ENCODE measurements at regions not wholly inside any gene's neighbourhood (a gene's known extent, or its start where the extent isn't known, plus 50 kb on each side); places are given as distances from the start of the nearest gene placed in this dataset.

DNA sequence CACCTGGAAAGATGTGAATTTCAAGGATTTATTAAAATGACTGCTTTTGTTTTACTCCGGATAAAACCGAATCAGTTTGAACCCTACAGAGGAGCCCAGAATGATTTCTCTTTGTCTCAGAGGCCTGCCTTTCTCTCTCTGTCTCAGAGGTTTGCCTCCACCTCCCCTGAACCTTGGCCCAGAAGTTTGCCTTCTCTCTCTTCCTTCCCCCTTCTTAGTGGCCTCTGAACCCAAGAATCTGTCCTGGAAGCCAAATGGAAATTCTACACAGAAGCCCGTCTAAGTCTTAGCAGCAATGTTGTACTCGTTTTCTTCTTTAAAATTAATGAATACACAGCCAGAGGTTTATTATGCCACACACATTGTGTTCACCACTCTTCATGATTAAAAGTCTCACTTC lies 200.7 kb downstream of the SOCS6 start:
- no TSS peak for BruUV-seq (replicated peaks)
- intact Hi-C loops (cut with micrococcal nuclease; ENCODE audit: unreplicated experiment) (loop anchor here (5.0 kb wide), 1 partner anchor 708 kb away; no protein-coding TSS in a partner anchor), in situ Hi-C loops (cut with HindIII; ENCODE audit: extremely low pct_ligation_motif_present, low pct_unique_long_range_greater_than_20kb) (no loop called here)
- DNase-seq (ENCODE audit: low spot score): no peak
- Histone ChIP-seq H3K36me3 (replicated peaks in 1 of 2; ENCODE audit: control insufficient read depth in 1 of 2, insufficient read depth in 2 of 2, low read length in 2 of 2) (no peaks in the 10 kb centered on the region), H3K4me1 (ENCODE audit: insufficient read depth, low read length) (peaks cover 9% of the 10 kb centered on the region), H3K27me3 (ENCODE audit: control insufficient read depth in 1 of 2, insufficient read depth in 2 of 2, low read length in 2 of 2) (peaks cover 0 to 3% of the 10 kb centered on the region in 2 experiments; a peak in 2 of 5 replicates), H3K79me2 (ENCODE audit: insufficient read depth, low read length) (no peaks in the 10 kb centered on the region), H2AFZ (ENCODE audit: low read length) (peak overlapping the region; percentile 66), H4K20me1 (ENCODE audit: insufficient read depth, low read length) (no peaks in the 10 kb centered on the region), H3K4me2 (ENCODE audit: low read depth, low read length) (peak overlapping the region; percentile 69), H3K4me3 (replicated peaks in 1 of 3; ENCODE audit: insufficient read depth in 1 of 3, low read depth in 2 of 3, low read length in 3 of 3) (no peak overlapping the region; a peak in 1 of 6 replicates), H3K9me3 (ENCODE audit: low read length) (no peaks in the 10 kb centered on the region), H3K9ac (ENCODE audit: insufficient read depth, low read depth, low read length) (no peak overlapping the region), H3K27ac (ENCODE audit: extremely low read length, insufficient read depth, low read length) (no peak overlapping the region)
- TF ChIP-seq TP53 (CRISPR knock-in tag; conservative IDR thresholded peaks at IDR 0.05) (no peak), SAFB2 (CRISPR knock-in tag; IDR thresholded peaks at IDR 0.05; ENCODE audit: borderline replicate concordance, low read depth) (no peak), SMAD1 (CRISPR knock-in tag; IDR thresholded peaks at IDR 0.05; ENCODE audit: borderline replicate concordance, low read depth) (no peak), ZSCAN30 (CRISPR knock-in tag; IDR thresholded peaks at IDR 0.05) (no peak), ZNF761 (CRISPR knock-in tag; conservative IDR thresholded peaks at IDR 0.05) (no peak), FOXA1 (IDR thresholded peaks at IDR 0.05) (no peak), FOXA1 (CRISPR knock-in tag; IDR thresholded peaks at IDR 0.05) (no peak), U2AF1 (optimal IDR thresholded peaks at IDR 0.05; ENCODE audit: low read depth, low read length) (no peak), HMG20A (CRISPR knock-in tag; IDR thresholded peaks at IDR 0.05; ENCODE audit: borderline replicate concordance) (no peak)
- TF ChIP-seq, protein P1, sequence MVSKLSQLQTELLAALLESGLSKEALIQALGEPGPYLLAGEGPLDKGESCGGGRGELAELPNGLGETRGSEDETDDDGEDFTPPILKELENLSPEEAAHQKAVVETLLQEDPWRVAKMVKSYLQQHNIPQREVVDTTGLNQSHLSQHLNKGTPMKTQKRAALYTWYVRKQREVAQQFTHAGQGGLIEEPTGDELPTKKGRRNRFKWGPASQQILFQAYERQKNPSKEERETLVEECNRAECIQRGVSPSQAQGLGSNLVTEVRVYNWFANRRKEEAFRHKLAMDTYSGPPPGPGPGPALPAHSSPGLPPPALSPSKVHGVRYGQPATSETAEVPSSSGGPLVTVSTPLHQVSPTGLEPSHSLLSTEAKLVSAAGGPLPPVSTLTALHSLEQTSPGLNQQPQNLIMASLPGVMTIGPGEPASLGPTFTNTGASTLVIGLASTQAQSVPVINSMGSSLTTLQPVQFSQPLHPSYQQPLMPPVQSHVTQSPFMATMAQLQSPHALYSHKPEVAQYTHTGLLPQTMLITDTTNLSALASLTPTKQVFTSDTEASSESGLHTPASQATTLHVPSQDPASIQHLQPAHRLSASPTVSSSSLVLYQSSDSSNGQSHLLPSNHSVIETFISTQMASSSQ (IDR thresholded peaks at IDR 0.05; ENCODE audit: low read depth): no peak
- TF ChIP-seq, protein P1 (CRISPR knock-in tag; IDR thresholded peaks at IDR 0.05; ENCODE audit: borderline replicate concordance): no peak
- TF ChIP-seq, protein P2, sequence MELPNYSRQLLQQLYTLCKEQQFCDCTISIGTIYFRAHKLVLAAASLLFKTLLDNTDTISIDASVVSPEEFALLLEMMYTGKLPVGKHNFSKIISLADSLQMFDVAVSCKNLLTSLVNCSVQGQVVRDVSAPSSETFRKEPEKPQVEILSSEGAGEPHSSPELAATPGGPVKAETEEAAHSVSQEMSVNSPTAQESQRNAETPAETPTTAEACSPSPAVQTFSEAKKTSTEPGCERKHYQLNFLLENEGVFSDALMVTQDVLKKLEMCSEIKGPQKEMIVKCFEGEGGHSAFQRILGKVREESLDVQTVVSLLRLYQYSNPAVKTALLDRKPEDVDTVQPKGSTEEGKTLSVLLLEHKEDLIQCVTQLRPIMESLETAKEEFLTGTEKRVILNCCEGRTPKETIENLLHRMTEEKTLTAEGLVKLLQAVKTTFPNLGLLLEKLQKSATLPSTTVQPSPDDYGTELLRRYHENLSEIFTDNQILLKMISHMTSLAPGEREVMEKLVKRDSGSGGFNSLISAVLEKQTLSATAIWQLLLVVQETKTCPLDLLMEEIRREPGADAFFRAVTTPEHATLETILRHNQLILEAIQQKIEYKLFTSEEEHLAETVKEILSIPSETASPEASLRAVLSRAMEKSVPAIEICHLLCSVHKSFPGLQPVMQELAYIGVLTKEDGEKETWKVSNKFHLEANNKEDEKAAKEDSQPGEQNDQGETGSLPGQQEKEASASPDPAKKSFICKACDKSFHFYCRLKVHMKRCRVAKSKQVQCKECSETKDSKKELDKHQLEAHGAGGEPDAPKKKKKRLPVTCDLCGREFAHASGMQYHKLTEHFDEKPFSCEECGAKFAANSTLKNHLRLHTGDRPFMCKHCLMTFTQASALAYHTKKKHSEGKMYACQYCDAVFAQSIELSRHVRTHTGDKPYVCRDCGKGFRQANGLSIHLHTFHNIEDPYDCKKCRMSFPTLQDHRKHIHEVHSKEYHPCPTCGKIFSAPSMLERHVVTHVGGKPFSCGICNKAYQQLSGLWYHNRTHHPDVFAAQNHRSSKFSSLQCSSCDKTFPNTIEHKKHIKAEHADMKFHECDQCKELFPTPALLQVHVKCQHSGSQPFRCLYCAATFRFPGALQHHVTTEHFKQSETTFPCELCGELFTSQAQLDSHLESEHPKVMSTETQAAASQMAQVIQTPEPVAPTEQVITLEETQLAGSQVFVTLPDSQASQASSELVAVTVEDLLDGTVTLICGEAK (IDR thresholded peaks at IDR 0.05): no peak
- TF ChIP-seq, protein P2 (CRISPR knock-in tag; IDR thresholded peaks at IDR 0.05): no peak
- 1% methylated on average over 4 of the region's 4 CpGs for WGBS (ENCODE audit: low lambda C conversion rate)
- FAIRE-seq: no peak
- ATAC-seq: no peak
- ChIA-PET POLR2A (no interaction called here), CTCF (ENCODE audit: low intra/inter-chr PET ratio, low total read pairs) (no interaction called here)

Data from HepG2 (cell line).